Kidney epithelial cell (primary cell): ENCODE measurements at regions not wholly inside any gene's neighbourhood (a gene's known extent, or its start where the extent isn't known, plus 50 kb on each side); places are given as distances from the start of the nearest gene placed in this dataset.

Source experiments
- DNase-seq: peaks from one replicate; pipeline ENCODE4 v3.0.0-alpha.2; 2010; ENCODE audit warnings: low read depth
- H3K27me3 ChIP-seq: 2 replicates; pipeline ENCODE4 v1.6.0; 2011; ENCODE audit warnings: low read length; ENCODE audit not compliant: control insufficient read depth, insufficient read depth
- H3K36me3 ChIP-seq: 2 replicates; pipeline ENCODE4 v1.5.1; 2011; ENCODE audit warnings: low read length; ENCODE audit not compliant: control insufficient read depth, insufficient read depth
- H3K4me3 ChIP-seq: 2 replicates; pipeline ENCODE4 v1.5.1; 2011; ENCODE audit warnings: low read depth, mild to moderate bottlenecking, control low read depth, low read length
- TF ChIP-seq, protein P1 (sequence below): IDR thresholded peaks from 2 replicates; pipeline ENCODE4 v1.5.1; 2011; ENCODE audit warnings: mild to moderate bottlenecking, moderate library complexity, low read length, control low read depth, inconsistent platforms; ENCODE audit not compliant: insufficient read depth, poor library complexity, severe bottlenecking

DNA sequence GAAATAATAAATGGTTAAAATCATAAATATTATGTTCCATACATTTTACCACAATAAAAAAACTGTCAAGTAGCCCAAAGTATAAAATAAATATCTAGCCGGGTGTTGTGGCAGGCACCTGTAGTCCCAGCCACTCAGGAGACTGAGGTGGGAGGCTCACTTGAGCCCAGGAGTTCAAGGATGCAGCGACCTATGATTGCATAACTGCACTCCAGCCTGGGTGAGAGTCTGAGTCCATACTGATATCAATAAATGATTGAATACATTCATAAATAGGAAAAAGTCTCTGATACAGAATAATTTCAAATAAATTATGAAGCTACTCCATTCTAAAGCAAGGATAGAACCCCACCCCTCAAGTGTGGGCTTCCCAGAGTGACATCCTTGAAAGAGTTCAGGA, 68.5 kb upstream of the GATA2 start:
- Histone ChIP-seq H3K4me3 (no peak overlapping the region), H3K36me3 (no peaks in the 10 kb centered on the region), H3K27me3 (no peaks in the 10 kb centered on the region)
- DNase-seq = no peak
- TF ChIP-seq, protein P1, sequence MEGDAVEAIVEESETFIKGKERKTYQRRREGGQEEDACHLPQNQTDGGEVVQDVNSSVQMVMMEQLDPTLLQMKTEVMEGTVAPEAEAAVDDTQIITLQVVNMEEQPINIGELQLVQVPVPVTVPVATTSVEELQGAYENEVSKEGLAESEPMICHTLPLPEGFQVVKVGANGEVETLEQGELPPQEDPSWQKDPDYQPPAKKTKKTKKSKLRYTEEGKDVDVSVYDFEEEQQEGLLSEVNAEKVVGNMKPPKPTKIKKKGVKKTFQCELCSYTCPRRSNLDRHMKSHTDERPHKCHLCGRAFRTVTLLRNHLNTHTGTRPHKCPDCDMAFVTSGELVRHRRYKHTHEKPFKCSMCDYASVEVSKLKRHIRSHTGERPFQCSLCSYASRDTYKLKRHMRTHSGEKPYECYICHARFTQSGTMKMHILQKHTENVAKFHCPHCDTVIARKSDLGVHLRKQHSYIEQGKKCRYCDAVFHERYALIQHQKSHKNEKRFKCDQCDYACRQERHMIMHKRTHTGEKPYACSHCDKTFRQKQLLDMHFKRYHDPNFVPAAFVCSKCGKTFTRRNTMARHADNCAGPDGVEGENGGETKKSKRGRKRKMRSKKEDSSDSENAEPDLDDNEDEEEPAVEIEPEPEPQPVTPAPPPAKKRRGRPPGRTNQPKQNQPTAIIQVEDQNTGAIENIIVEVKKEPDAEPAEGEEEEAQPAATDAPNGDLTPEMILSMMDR = no peak

DNA sequence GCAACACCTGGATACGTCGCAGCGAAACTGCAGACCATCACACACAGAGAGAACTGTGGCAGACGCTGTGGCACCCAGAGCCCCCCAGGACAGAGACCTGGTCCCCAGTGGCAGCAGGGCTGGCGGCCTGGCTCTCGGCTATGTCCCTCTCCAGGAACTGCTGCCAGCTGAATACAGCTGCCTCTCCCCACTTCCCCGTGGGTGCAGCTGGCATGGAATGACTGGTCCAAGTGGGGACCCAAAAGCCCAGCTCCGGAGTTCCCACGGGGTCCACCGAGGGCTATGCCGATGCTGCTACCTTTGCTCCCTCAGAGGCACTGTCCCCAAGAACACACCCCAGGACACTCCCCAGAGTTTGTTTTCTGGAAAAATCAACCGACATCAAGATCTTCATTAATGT, 67.8 kb upstream of the GATA2 start:
- TF ChIP-seq, protein P1 = no peak
- H3K4me3 ChIP-seq = no peak overlapping the region
- no peaks in the 10 kb centered on the region for H3K36me3 ChIP-seq
- no peak for DNase-seq
- no peaks in the 10 kb centered on the region for H3K27me3 ChIP-seq

DNA sequence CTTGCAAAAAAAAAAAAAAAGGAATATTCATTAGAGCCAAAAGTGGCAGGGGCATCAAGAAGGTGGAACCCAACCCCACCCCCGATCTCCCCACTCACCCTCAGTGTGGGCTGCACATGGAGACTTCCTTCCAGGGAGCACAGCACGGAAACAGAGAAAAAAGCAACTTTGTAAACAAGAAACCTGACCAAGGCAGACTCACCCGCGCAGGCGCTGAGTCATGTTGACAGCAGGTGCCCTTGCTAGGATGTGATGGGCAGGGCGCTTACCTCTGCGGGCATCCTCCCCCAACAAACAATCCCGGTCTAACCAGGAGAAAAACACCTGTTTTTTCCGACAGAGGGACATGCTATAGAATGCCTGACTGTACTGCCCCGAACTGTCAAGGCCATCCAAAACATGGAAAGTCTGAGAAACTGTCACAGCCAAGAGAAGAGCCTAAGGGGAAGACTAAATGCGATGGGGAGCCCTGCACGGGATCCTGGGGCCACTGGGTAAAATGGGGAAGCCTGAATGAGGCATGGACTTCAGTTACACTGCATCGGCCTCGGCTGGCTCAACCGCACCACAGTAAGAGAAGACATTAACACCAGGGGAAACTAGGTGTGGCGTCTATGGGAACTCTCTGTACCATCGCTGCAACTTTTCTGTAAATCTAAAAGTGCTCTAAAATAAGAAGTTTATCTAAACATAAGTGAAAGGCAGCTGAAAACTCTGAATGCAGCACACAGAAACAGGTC, 66.7 kb upstream of the GATA2 start:
- H3K36me3 ChIP-seq = no peaks in the 10 kb centered on the region
- DNase-seq = no peak
- H3K27me3 ChIP-seq = peaks cover 3% of the 10 kb centered on the region
- TF ChIP-seq, protein P1 = no peak
- no peak overlapping the region for H3K4me3 ChIP-seq

GRCh38 chr3:128557531-128558280, 64.7 kb upstream of the GATA2 start:
- no peaks in the 10 kb centered on the region for H3K36me3 ChIP-seq
- H3K27me3 ChIP-seq = peaks cover 3% of the 10 kb centered on the region
- no peak overlapping the region for H3K4me3 ChIP-seq
- no peak for DNase-seq
- TF ChIP-seq, protein P1 = no peak

GRCh38 chr3:128556907-128557306, 63.9 kb upstream of the GATA2 start:
- Histone ChIP-seq H3K4me3 (no peak overlapping the region), H3K36me3 (no peaks in the 10 kb centered on the region), H3K27me3 (peaks cover 3% of the 10 kb centered on the region)
- TF ChIP-seq, protein P1 = no peak
- no peak for DNase-seq
